Stimulated activated CD8-positive, alpha-beta memory T cell treated with anti-CD3 and anti-CD28 coated beads, Interleukin-2, amount 100 ng/mL, for 48 hours (primary cell): ENCODE measurements at regions not wholly inside any gene's neighbourhood (a gene's known extent, or its start where the extent isn't known, plus 50 kb on each side); places are given as distances from the start of the nearest gene placed in this dataset.
"Not testable (repeated sequence)": the region's sequence is repeated elsewhere in the genome, so short reads cannot be mapped to it uniquely, and the experiment has no call there.

Experiments used
- DNase-seq, 2 donors: peaks; one replicate each; pipeline ENCODE4 v3.0.0-alpha.2; 2020; ENCODE audit warnings: low read depth in 2 of 2

DNA sequence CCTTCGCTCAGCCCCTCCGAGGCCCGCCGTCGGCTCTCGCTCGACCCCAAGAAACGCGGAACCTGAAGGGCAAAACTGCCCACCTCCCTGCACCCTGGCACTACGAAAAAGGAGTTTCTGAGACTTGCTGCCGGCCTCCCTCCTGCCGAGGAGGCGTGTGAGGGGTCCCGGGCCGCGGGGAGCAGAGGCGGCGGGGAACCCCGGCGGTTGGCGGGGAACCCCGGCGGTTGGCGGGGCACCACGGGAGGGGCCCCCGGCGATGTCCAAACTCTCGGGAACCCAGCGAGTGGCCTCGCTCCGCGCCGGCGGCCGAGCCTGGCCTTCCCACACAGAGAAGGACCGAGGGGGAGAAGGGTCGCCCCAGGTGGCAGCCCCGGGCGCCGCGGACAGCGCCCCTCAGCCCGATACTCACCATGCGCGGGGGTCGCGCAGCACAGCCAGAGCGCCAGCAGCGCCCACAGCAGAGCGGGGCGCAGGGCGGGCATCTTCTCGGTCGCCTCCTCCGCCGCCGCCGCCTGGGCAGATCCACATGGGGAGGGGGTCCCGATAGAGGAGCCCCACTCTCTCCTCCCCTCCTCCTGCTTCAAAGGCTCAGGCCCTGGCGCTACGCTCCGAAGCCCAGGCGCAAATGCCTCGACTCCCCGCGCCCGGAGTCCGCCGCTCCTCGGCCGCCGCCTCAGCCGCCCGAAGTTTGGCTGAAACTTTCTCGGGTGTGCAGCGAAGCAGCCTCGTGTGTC, 69.4 kb upstream of the NUDT4B start:
- DNase-seq = peak in 1 of 2 donors; percentile 3

DNA sequence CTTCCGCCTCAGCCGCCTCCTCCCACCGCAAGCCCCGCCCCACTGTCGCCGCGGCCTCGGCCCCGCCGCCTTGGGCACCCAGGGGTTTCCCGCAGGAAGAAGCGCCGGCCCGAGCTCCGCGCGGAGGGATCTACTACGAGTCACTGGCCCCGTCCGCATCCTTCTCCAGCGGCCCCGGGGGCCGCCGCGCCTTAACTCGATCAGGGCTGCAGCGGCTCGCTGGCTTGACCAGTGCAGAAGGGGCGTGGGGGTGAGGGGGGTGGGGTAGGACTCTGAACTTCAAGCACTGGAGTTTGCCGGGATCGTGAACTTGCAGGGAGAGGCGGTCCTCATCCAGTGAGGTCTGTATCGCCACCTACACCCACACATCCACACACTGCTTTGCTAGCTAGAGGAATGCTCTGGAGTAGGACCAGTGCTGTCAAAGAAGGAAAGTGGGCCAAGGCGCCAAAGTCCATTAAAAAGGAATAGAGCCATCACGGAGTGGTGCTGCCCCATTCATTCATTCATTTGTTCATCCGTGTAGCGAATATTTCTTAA, 68.7 kb upstream of the NUDT4B start:
- not testable (repeated sequence) for DNase-seq

DNA sequence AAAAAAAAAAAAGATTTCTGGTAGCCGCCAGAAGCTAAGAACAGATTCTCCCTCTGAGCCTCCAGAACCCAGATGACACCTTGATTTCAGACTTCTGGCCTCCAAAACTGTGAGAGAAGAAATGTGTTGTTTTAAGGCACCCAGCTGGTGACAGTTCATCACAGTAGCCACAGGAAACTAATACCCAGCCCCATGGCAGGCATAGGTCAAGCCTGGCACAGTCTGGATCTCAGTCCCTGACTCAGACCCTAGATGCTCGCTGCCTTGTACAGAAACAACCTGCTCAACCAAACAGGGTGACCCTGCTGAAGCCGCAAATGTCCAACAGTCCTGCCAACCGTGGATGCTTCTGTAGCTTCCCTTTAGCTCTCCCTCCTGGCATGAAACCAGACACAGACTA, 61.8 kb upstream of the NUDT4B start:
- DNase-seq = not testable (repeated sequence)

DNA sequence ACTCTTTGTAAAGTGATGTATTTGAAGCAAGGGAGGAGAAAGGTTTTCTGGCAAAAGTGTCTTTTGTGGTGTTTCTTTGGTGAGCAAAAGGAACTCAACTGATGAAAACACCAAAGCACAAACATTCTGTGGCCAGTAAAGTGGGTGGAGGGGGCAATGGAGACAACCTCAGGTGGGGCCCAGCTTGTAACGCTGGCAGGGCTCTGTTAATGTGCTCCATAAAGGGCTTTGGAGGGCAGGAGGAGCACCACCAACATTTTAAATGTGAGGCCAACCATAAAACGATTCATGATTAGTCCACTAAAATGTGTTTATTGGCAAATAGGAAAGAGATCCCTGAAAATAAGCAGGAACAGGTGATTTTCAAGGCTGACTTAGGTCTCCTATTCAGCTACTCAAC, 61.2 kb upstream of the NUDT4B start:
- DNase-seq = not testable (repeated sequence)
